HG02642 (cell line): ENCODE measurements at regions not wholly inside any gene's neighbourhood (a gene's known extent, or its start where the extent isn't known, plus 50 kb on each side); places are given as distances from the start of the nearest gene placed in this dataset.
A peak's percentile ranks its signal among the peaks of the same experiment; 100 is the strongest.
"Not testable (repeated sequence)": the region's sequence is repeated elsewhere in the genome, so short reads cannot be mapped to it uniquely, and the experiment has no call there.

ENCODE experiments used
- ATAC-seq: cut with Tn5 transposase; IDR thresholded peaks from one replicate; pipeline ENCODE4 v1.9.1; 2021; ENCODE audit warnings: mild to moderate bottlenecking; ENCODE audit not compliant: unreplicated experiment, poor library complexity

DNA sequence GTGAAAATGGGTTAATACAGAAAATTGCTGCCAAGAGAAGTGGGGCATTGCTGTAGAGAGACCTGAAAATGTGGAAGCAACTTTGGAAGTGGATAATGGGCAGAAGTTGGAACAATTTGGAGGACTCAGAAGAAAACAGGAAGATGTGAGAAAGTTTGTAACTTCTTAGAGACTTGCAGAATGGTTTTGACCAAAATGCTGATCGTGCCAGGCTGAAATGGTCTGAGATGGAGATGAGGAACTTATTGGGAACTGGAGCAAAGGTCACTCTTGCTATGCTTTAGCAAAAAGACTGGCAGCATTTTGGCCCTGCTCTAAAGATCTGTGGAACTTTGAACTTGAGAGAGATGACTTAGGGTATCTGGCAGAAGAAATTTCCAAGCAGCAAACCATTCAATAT is 254.8 kb downstream of the KBTBD8 start:
- ATAC-seq, result not testable (repeated sequence)

DNA sequence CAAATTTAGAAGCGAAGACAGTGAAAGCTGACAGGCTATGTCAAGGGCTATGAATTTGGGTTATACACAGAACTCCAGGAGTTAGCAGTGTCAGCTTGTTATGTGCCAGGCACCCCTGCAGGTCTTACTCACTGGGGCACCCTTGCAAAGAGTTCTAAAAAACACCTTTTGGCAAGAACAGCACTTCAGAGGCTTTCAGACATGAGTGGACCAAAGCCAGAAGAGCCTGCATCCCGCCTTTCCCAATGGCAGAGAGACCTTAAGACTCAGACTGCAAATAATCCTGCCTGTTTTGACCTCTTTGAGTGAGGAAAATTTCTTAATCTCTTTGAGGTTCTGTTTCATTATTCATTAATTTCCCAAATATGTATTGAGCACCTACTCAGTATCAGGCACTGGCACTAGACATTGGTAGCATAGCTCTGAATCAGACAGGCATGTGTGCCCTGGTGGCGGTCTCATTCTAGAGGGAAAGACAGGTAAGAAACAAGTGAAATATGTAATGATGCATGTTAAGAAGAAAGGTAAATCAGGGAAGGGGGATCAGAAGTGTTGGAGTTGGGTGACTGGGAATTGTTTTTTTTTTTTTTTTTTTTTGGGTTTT is 280.0 kb downstream of the KBTBD8 start:
- no peak for ATAC-seq

DNA sequence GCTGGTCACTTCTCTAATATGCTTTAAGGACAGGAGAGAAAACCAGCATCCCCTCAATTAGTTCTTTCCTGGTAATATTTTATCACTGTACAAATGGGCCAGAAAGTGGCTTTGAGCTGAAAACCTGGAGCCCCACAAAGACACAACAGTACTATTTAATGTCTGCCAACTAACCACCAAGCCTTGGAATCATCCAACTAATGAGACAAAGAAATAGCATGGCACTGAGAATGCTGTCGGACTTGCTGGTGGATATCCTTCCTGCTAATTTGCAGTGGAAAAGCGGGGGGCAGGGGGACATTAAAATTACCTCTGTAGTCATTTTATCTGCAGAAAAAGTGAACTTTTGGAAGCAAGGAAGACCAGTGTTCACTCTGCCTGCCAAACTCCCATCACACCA is 288.5 kb downstream of the KBTBD8 start:
- no peak for ATAC-seq

DNA sequence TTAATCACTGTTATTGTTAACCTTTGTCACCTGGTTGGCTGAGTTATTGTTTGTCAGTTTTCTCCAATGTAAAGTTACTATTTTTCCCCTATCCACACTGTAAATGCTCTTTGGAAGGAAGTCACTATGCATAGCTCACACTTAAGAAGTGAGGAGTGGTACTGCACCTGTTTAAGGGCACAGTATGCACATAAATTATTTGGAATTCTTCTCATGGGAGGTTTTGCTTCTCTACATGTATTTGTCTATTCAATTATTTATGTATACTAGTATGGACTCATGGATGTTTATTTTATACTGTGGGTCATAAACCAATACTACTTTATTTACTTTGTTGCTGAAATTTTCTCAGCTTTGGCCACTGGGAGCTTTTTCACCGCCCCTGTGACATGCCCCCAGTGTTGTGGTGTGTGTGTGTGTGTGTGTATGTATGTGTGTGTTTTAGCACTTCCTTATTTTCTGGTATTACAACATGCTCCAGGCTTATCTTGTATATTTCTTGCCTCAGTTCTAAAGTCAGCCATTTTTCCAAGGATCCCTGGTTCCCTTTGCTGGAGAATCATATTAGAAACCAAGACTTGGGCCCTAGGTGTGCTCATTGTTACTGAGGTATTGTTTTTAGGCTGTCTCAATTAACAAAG is 290.5 kb downstream of the KBTBD8 start:
- no peak for ATAC-seq

DNA sequence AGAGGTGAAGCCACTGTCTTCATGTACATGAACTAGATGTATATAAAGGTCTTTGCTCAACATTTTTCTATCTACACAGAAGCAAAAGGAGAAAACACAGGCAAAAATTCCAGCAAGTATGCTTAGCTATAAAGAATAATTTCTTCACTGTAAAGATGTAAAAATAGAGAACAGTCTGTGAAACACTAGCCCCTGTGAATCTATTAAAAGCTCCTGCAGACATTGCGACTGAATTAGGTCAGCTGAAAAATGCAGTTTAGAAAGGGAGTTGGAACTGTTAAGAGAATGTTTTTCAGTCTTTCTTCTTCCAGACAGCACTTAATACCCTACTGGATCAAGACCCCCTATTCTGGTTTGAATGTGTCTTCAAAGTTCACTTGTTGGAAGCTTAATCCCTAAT is 291.5 kb downstream of the KBTBD8 start:
- no peak for ATAC-seq

DNA sequence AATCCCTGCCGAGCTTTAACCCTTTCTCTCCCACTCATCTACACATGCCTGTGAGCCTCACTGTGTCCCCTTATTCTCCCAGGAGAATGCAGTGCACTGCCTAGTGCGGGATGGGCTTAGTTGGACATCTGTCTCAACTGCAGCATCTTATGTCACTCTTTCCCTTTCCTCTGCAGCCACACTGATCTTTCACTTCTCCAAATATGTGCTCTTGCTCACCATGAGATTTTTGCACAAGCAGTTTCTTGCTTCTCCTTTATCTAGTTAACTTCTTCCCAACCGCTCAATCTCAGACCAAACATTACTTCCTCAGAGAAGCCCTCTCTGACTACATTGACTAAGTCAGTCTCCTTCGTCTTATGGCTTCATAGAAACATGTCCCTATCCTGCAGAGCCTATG is 292.3 kb downstream of the KBTBD8 start:
- ATAC-seq, result peak; percentile 56

DNA sequence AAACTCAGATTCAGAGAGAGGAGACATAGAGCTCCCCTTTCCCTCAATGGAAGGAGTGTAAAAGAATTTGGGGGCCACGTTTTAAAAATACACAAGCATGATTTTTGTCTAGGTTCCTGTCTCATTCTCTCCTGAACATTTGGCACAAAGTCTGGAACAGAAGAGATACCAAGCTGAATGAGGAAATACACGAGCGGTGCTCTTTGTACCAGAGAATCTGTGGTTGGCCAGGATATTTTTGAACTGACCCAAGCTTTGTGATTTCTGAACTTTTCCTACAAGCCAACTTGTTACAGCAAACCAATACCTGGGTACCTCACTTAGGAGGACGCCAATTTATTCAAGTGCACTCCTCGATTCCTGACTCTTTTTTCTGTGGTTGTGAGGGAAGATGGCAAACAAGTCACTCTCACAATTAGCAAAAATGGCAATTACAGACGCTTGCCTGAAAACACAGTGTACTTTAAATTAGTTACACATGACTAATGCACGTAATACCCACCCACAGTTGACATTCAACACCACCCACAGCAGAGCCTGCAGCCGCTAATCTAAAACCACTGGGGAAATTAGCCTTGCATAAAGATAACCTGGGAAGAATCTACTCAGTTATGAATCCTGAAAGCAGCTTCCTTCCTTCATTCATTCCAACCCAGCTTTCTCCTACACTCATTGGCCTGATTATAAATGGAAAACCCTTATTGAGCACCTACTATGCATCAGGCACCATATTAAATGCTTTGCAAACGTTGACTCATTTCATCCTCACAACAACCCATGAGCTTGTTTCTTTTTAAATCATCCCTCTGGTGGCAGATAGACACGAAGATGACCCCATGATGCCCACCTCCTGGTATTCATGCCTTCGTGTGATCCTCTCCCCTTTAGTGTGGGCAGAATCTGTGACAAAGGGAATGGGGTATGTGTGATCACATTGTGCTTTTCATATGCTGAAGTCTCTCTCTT is 293.5 kb downstream of the KBTBD8 start:
- peak; percentile 57 for ATAC-seq

DNA sequence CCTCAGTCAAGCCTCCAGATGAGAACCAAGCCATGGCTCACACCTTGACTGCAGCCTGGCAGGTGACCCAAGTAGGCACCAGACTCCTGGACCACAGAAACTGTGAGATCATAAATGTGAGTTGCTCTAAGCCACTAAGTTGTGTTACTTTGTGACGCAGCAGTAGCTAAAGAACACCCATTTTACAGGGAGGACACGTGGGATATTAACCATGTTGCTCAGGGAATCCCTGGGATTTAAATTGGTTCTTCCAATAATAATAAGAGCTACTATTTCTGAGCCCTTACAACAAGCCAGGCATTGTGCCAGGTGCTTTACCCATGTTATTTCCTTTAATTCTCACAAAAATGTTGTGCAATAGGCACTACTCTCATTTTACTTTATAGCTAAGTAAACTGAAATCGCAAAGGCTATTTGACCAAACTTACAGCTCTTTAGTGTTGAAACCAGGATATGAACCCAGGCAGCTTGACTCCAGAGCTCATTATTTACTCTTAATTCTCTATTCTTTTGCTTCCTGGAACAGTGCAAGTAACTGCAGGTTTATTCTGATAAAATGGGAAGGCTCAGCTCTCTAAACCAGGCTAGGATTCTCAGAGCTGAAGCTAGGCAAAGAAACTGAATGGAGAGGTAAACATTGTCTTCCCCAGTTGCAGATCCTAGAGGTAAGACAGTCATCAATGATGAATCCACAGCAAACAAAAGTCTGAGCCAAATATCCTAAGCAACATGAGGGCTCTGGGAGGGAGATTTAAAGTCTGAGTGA is 294.4 kb downstream of the KBTBD8 start:
- ATAC-seq, result no peak

DNA sequence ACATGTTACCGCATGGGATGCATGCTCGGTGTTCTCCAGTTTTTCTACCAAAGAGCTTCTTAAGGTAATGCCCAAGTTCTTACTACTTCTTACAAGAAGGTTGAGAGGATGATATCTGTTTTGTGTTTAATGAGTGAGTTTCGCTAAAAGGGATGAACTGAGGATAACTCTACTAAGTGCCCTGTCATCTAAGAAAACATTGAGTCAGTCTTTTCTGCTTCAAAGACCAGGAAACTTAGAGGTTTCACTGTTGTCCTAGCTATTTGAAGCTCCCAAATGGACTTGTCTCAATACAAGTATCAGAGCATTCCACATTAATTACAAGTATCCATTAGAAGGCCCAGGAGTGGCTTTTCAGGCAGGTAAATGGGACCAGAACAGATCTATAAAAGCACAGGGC is 296.2 kb downstream of the KBTBD8 start:
- no peak for ATAC-seq

DNA sequence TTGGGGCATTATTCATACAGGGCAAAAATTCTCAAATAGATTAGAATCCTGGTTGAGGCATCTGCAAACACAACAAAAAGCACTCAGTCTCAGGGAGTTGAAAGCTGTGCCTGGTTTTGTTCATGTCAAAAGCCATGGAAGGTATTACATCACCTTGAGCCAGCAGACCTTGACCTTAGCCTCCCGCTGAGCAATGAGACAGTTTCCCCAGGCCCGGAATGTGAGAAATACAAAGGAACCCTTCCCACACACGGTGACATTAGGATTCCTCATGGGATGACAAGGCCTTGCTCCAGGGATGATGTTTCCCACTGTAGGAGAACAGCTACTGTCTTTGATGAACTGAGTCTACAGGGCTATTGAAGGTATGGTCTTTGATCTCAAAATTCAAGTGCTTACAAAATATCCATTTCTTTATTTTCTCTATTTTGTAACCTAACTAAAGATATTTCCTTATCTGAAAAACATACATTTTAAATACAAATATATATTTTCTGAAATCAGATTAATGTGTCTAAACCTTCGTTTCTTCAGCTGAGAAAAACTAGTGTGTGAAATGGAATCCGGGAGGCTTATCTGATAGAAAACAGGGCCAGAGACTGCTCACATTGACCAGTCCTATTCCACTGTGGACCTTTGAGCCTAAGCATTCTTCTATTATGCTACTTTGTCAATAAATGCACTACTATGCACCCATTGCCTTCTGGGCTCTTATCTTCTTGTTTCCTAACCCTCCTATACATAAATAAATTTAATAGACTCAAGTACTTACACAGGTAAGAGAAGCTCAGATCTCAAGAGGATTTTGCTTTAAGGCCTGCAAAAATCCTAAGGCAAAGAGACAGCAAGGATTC is 298.2 kb downstream of the KBTBD8 start:
- no peak for ATAC-seq

DNA sequence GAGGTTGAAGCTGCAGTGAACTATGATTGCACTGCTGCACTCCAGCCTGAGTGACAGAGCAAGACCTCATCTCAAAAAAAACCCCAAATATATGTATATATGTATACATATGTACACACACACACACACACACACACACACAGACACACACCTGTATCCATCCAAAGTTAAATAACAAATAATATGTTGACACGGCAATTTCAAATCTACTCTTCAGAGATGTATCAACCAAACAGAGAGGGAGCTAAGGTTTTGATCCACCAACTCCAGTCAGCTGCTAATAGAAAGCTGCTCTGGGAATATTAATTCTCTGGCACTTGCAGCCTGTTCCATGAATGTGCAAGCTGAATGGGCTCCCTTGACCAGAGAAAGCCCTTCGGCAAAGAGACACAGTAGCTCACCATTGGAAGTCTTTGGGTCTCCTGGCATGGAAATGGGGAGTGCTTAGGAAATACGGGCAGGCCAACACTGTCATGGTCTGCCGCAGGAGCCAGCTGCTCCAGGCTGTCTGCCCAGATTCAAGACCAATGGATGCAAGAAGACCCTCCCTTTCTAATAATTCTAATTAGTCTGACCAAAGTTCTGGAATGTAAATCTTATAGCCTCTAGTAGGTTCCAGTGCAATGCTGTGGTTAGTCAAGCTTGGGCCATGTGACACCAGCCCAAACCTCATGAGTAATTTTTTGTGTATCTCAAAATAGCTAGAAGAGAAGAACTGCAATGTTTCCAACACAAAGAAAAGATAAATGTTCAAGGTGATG is 299.8 kb downstream of the KBTBD8 start:
- no peak for ATAC-seq

DNA sequence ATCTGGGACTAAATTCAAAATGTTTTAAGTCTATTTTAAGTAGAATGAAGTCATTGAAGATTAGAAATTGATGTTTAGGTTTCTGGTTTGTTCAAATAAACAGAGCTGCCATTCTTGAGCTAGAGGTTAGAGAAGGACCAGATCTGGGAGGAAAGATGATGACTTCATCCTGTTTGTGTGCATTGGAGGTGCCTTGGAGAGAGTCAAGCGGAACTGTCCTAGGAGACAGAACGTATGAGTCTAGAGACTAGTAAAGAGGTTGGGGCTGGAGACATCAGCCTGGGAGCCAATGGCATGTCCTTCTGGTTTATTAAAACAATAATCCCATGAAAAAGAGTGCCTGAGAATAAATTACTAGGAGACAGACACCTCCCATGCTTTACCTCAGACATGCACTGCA is 303.4 kb downstream of the KBTBD8 start:
- ATAC-seq, result no peak

DNA sequence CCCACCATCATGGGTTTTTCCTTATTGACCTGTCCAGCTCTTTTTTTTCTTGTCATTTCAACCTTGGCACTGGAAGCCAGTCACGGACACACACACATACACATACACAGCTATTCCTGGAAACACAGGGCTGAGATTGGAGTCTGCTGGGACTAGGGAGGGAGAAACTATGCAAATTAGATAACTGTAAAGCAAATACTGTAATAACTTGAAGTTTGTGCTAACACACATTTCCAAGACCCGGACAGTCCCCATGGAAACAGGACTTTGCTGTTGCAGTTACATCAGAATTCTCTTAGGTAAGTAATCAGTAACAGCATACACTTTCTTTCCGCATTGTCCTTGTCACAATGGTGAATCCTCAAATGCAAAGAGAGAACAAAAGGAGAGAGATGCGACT is 304.4 kb downstream of the KBTBD8 start:
- ATAC-seq, result no peak

DNA sequence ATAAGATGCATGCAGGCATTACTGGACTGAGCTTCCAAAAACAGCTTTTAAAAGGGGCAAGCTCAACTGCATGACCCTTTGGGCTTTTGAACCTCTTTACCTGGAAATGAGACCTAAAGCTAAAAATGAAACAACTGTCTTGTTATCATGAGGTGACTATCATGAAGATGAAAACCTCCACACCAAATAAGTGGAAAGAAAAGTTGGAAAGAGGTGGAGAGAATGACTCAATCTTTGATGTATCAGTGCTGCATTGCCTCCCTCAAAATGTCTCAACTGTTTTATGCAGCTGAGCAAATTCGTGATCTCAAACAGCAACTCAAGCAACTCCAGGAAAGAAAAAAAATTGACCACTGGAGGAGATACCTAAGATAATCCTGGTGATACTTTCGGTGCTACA is 307.1 kb downstream of the KBTBD8 start:
- no peak for ATAC-seq

DNA sequence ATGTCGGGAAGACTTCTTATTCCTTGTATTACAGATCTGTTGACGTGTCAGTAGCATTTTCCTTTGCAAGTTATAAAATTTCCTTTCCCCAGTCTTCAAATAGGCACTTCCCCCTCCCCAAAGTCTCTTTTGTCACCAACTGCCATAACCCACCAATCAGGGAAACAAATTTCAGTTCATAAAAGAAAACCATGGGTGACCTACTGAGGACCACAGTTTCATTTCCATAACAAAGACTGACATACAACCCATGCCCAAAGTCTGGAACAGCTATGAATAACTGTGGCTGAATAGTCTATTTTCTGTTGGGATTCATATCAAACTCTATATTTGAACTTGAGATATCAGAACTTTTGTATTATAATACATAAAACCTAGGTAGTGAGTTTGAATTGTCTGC is 307.8 kb downstream of the KBTBD8 start:
- ATAC-seq, result no peak

DNA sequence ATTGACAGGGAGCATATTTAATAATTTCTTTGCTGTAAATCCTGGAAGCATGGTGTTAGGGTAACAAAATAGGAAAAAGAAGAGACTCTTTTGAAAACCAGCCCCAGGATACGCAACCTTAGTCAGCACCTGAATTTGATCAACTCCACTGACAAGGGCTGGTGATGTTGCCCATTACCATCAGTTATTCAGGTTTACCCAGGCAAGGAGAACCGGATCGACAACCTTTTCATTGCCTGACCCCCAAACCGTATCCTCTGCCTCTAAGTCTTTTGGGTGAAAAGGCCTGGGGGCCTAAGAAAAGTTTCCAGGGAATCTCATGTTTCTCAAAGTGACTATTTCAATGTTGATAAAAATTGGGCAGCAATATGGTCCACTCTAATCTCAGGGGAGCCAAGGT is 313.3 kb downstream of the KBTBD8 start:
- ATAC-seq, result no peak

DNA sequence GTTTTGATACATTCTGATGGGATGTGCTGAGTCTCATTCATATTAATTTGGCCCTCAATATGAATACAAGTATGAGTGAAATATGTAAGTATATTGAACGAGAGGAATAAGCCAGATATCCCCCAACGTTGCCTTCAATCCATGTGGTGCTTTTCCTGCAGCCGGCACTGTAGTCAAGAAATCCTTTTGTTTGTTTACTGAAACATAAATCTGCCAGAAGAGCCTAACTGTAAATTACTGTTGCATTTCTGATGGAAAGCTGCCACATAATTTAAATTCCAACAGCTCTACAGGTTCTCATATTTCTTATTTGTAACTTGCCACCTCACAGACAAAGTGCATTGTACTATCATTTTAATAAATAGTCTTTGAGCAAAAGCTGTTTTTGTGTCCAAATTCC is 314.0 kb downstream of the KBTBD8 start:
- ATAC-seq, result no peak

DNA sequence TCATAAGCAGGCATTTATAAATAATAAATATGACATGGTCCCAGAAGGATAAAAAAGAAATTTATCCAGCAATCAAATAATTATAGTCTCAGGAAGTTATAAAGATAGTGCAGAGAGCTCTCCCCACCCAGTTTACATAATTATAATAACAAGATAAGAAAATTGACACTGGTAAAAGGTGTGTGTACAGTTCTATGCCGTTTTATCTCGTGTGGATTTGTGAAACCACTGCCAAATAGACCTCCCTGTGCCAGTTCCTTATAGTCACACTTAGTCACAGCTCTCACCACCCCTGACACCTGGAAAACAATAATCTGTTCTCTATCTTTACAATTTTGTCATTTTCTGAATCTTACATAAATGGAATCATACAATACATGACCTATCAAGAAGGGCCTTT is 320.1 kb downstream of the KBTBD8 start:
- ATAC-seq, result no peak

DNA sequence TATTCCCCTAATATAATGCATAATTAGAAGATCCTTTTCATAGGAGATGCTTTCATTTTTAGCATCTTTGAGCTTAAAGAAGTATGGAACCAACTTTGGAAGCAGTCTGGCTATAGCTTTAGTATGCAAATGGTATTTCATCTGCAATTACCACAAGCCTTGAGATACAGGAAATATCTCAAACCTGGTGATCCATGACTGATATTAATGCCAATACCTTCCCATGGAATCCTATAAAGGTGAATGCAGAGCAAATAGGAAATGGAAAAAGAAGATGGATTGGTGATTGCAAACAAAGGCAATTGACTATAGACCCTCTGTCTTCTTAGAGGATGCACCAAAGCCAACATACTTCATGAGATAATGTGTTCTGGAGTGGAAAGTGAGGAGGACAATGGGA is 326.4 kb downstream of the KBTBD8 start:
- ATAC-seq, result no peak
